ENCODE measurements at regions not wholly inside any gene's neighbourhood (a gene's known extent, or its start where the extent isn't known, plus 50 kb on each side); places are given as distances from the start of the nearest gene placed in this dataset.
"Not testable (repeated sequence)": the region's sequence is repeated elsewhere in the genome, so short reads cannot be mapped to it uniquely, and the experiment has no call there.

DNA sequence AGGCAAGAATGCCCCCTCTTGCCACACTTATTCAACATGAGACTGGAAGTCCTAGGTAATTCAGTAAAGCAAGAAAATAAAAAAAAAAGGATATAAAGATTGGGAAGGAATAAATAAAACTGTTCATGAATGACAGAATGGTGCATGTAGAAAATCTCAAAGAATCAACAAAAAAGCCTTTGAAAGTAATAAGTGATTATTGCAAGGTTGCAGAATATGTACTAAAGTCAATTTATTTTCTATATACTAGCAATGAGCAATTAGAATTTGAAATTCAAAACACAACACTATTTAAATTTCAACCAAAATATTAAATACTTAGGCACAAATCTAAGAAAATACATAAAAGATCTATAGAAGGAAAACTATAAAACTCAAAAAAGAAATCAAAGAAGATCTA is 58.6 kb downstream of the MAGEA10 start:
- no peaks in the 10 kb centered on the region for H3K27me3 Mint-ChIP-seq (ENCODE audit: insufficient read depth)
- no peaks in the 10 kb centered on the region; the same call in 1 of the 2 replicates for H3K9me3 Mint-ChIP-seq
- no peaks in the 10 kb centered on the region for H3K4me1 Mint-ChIP-seq (ENCODE audit: low read depth)
- H3K36me3 Mint-ChIP-seq (ENCODE audit: low read depth): no peaks in the 10 kb centered on the region
- no peak overlapping the region for H3K4me3 Mint-ChIP-seq
- H3K27ac Mint-ChIP-seq: no peak overlapping the region
- TF ChIP-seq, protein P1, sequence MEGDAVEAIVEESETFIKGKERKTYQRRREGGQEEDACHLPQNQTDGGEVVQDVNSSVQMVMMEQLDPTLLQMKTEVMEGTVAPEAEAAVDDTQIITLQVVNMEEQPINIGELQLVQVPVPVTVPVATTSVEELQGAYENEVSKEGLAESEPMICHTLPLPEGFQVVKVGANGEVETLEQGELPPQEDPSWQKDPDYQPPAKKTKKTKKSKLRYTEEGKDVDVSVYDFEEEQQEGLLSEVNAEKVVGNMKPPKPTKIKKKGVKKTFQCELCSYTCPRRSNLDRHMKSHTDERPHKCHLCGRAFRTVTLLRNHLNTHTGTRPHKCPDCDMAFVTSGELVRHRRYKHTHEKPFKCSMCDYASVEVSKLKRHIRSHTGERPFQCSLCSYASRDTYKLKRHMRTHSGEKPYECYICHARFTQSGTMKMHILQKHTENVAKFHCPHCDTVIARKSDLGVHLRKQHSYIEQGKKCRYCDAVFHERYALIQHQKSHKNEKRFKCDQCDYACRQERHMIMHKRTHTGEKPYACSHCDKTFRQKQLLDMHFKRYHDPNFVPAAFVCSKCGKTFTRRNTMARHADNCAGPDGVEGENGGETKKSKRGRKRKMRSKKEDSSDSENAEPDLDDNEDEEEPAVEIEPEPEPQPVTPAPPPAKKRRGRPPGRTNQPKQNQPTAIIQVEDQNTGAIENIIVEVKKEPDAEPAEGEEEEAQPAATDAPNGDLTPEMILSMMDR (IDR thresholded peaks at IDR 0.05): no peak
- no peak for DNase-seq

DNA sequence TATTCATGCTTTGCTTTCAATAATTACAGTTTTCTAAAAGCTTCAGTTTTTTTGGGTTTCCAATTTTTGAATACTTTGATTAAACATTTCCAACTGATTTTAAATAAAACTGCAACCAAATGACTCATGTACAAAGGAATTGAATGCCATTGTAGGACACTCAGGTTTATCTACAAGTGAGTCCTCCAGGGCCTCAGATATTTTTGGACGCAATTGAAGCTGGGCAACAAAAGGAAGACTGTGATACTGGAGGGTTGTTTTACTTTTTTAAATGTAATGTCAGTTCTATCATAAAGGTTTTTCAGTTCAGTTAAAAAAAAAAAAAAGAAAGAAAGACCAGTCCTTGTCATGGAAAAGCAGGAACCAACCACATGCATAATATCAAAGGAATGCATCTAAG is 64.2 kb downstream of the MAGEA10 start:
- no peak for DNase-seq
- Mint-ChIP-seq H3K9me3 (0 out of 2 replicates have a peak, but pooled peaks cover 3% of the 10 kb centered on the region), H3K36me3 (ENCODE audit: low read depth) (no peaks in the 10 kb centered on the region), H3K27ac (no peak overlapping the region), H3K27me3 (ENCODE audit: insufficient read depth) (no peaks in the 10 kb centered on the region; the same call in 1 of the 2 replicates), H3K4me1 (ENCODE audit: low read depth) (peaks cover 5% of the 10 kb centered on the region; the same call in 1 of the 2 replicates), H3K4me3 (no peak overlapping the region)
- TF ChIP-seq, protein P1 (IDR thresholded peaks at IDR 0.05): no peak

DNA sequence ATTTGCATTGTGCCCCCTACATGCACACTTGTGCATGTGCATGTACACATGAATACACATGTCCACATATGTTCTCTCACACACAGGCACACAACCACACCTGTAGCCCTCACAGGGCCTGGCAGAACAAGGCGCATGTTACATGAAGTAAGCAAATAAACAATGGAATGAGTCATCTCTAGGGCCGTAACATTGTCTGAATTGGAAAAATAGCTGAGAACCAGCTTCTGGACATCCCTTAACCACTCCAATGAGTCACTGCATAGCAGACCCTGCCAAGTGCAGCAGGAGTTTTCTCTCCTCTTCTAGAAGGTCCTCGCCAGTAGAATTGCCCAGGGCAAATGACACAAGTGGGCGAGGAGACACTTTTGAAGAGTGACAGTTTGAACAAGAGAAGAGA is 66.1 kb downstream of the MAGEA10 start:
- Mint-ChIP-seq H3K9me3 (0 out of 2 replicates have a peak, but pooled peaks cover 3% of the 10 kb centered on the region), H3K27ac (no peak overlapping the region), H3K4me1 (ENCODE audit: low read depth) (peaks cover 5% of the 10 kb centered on the region; the same call in 1 of the 2 replicates), H3K27me3 (ENCODE audit: insufficient read depth) (no peaks in the 10 kb centered on the region; the same call in 1 of the 2 replicates), H3K36me3 (ENCODE audit: low read depth) (no peaks in the 10 kb centered on the region), H3K4me3 (no peak overlapping the region)
- DNase-seq: peak; percentile 27
- TF ChIP-seq, protein P1 (IDR thresholded peaks at IDR 0.05): no peak

DNA sequence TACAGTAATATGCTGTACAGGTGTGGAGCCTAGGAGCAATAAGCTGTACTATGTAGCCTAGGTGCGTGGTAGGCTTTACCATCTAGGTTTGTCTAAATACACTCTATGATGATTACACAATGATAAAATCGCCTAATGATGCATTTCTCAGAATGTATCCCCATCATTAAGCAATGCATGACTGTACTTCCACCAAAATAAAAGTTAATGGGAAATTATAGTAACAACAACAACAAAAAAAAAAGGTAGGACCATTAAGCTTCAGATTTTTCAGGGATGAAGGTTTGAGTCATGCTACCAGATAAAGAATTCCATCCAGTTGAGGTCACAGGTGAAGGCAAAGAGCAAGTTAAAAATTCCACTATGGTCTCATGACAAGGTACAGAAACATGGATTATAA is 68.2 kb downstream of the MAGEA10 start:
- peaks cover 5% of the 10 kb centered on the region; the same call in 1 of the 2 replicates for H3K4me1 Mint-ChIP-seq (ENCODE audit: low read depth)
- TF ChIP-seq, protein P1 (IDR thresholded peaks at IDR 0.05): no peak
- no peak overlapping the region for H3K27ac Mint-ChIP-seq
- no peak for DNase-seq
- no peak overlapping the region for H3K4me3 Mint-ChIP-seq
- 0 out of 2 replicates have a peak, but pooled peaks cover 3% of the 10 kb centered on the region for H3K9me3 Mint-ChIP-seq
- no peaks in the 10 kb centered on the region; the same call in 1 of the 2 replicates for H3K27me3 Mint-ChIP-seq (ENCODE audit: insufficient read depth)
- no peaks in the 10 kb centered on the region for H3K36me3 Mint-ChIP-seq (ENCODE audit: low read depth)

DNA sequence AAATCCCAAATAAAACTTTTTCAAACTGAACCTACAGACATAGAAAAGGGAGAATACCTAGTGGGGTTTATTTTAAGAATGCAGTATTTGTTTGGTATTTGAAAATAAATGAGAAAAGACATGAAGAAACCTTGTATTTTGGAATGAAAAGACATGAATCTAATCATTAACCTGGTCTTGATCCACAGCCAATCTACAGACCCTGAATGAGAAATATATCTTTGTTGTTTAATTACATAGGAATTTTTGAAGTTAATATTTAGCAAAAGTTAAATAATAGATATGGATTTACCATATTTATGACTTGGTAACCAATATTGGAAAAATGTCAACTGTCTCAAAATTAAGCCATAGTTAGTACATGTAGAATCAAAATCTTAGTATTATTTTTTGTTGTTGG is 76.8 kb downstream of the MAGEA10 start:
- Mint-ChIP-seq H3K27me3 (ENCODE audit: insufficient read depth) (no peaks in the 10 kb centered on the region), H3K36me3 (ENCODE audit: low read depth) (no peaks in the 10 kb centered on the region), H3K27ac (no peak overlapping the region), H3K9me3 (no peaks in the 10 kb centered on the region; the same call in 1 of the 2 replicates), H3K4me1 (ENCODE audit: low read depth) (no peaks in the 10 kb centered on the region), H3K4me3 (no peak overlapping the region)
- DNase-seq: no peak
- TF ChIP-seq, protein P1 (IDR thresholded peaks at IDR 0.05): no peak

DNA sequence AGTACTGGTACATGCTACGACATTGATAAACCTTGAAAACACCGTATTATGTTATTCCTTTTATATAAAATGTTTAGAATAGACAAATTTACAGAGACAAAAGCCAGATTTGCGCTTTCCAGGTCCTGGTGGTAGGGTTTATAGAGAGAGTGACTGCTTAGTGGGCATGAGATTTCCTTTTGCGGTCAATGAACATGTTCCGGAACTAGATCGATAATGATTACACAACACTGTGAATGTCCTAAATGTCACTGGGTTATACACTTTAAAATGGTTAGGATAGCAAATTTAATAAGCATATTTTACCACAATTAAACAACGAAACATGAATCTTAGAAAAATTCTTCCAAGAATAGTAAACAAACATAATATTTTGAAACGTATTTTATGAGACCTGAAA is 77.3 kb downstream of the MAGEA10 start:
- TF ChIP-seq, protein P1 (IDR thresholded peaks at IDR 0.05): no peak
- Mint-ChIP-seq H3K27me3 (ENCODE audit: insufficient read depth) (no peaks in the 10 kb centered on the region), H3K4me1 (ENCODE audit: low read depth) (no peaks in the 10 kb centered on the region), H3K4me3 (no peak overlapping the region), H3K9me3 (no peaks in the 10 kb centered on the region; the same call in 1 of the 2 replicates), H3K36me3 (ENCODE audit: low read depth) (no peaks in the 10 kb centered on the region), H3K27ac (no peak overlapping the region)
- DNase-seq: no peak

DNA sequence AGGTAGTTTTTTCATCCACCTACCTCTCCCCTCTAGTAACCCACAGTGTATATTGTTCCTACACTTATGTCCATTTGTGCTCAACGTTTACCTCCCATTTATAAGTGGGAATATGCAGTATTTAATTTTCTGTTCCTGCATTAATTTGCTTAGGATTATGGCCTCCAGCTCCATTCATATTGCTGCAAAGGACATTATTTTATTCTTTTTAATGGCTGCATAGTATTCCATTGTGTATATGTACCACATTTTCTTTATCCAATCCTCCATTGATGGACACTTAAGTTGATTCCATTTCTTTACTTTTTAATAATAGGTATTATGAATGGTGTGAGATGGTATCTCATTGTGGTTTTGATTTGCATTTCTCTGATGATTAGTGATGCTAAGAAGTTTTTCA is 76.1 kb upstream of the GABRE start:
- not testable (repeated sequence) for H3K27me3 Mint-ChIP-seq (ENCODE audit: insufficient read depth); DNase-seq; H3K4me1 Mint-ChIP-seq (ENCODE audit: low read depth); H3K9me3 Mint-ChIP-seq; H3K36me3 Mint-ChIP-seq (ENCODE audit: low read depth); H3K27ac Mint-ChIP-seq; H3K4me3 Mint-ChIP-seq
